ENCODE measurements at regions not wholly inside any gene's neighbourhood (a gene's known extent, or its start where the extent isn't known, plus 50 kb on each side); places are given as distances from the start of the nearest gene placed in this dataset.

GRCh38 chr21:28734522-28735175 lies 258.0 kb downstream of the LTN1 start:
- in situ Hi-C loops (cut with HindIII; ENCODE audit: low sequenced_read_pairs) = no loop called here
- no peak for DNase-seq (ENCODE audit: low spot score)

GRCh38 chr21:28731700-28732321 lies 260.9 kb downstream of the LTN1 start:
- in situ Hi-C loops (cut with HindIII; ENCODE audit: low sequenced_read_pairs) = no loop called here
- peak; percentile 79 for DNase-seq (ENCODE audit: low spot score)

- in situ Hi-C loops (cut with HindIII; ENCODE audit: low sequenced_read_pairs) = no loop called here
- DNase-seq (ENCODE audit: low spot score) = no peak
Measured at GRCh38 chr21:28729887-28730286, 262.8 kb downstream of the LTN1 start.

GRCh38 chr21:28727809-28728208 lies 264.9 kb downstream of the LTN1 start:
- DNase-seq (ENCODE audit: low spot score) = no peak
- in situ Hi-C loops (cut with HindIII; ENCODE audit: low sequenced_read_pairs) = no loop called here

GRCh38 chr21:28725396-28725795 lies 267.3 kb downstream of the LTN1 start:
- DNase-seq (ENCODE audit: low spot score) = no peak
- in situ Hi-C loops (cut with HindIII; ENCODE audit: low sequenced_read_pairs) = no loop called here

- no peak for DNase-seq (ENCODE audit: low spot score)
- in situ Hi-C loops (cut with HindIII; ENCODE audit: low sequenced_read_pairs) = no loop called here
Measured at GRCh38 chr21:28723646-28724045, 269.0 kb downstream of the LTN1 start.

- in situ Hi-C loops (cut with HindIII; ENCODE audit: low sequenced_read_pairs) = no loop called here
- no peak for DNase-seq (ENCODE audit: low spot score)
Measured at GRCh38 chr21:28719723-28720122, 273.0 kb downstream of the LTN1 start.

GRCh38 chr21:28714777-28715464 lies 277.8 kb downstream of the LTN1 start:
- in situ Hi-C loops (cut with HindIII; ENCODE audit: low sequenced_read_pairs) = no loop called here
- no peak for DNase-seq (ENCODE audit: low spot score)

GRCh38 chr21:28712411-28712810 lies 280.3 kb downstream of the LTN1 start:
- DNase-seq (ENCODE audit: low spot score) = no peak
- in situ Hi-C loops (cut with HindIII; ENCODE audit: low sequenced_read_pairs) = no loop called here

GRCh38 chr21:28705616-28706015 lies 287.1 kb downstream of the LTN1 start:
- in situ Hi-C loops (cut with HindIII; ENCODE audit: low sequenced_read_pairs) = no loop called here
- DNase-seq (ENCODE audit: low spot score) = no peak

GRCh38 chr21:28704746-28705145 lies 287.9 kb downstream of the LTN1 start:
- peak; percentile 65 for DNase-seq (ENCODE audit: low spot score)
- in situ Hi-C loops (cut with HindIII; ENCODE audit: low sequenced_read_pairs) = no loop called here

- in situ Hi-C loops (cut with HindIII; ENCODE audit: low sequenced_read_pairs) = no loop called here
- DNase-seq (ENCODE audit: low spot score) = no peak
Measured at GRCh38 chr21:28703861-28704260, 288.8 kb downstream of the LTN1 start.

- DNase-seq (ENCODE audit: low spot score) = no peak
- in situ Hi-C loops (cut with HindIII; ENCODE audit: low sequenced_read_pairs) = no loop called here
Measured at GRCh38 chr21:28699596-28700259, 292.9 kb downstream of the LTN1 start.

GRCh38 chr21:28699186-28699585 lies 293.5 kb downstream of the LTN1 start:
- in situ Hi-C loops (cut with HindIII; ENCODE audit: low sequenced_read_pairs) = no loop called here
- no peak for DNase-seq (ENCODE audit: low spot score)

- no peak for DNase-seq (ENCODE audit: low spot score)
- in situ Hi-C loops (cut with HindIII; ENCODE audit: low sequenced_read_pairs) = no loop called here
Measured at GRCh38 chr21:28696844-28697410, 295.8 kb downstream of the LTN1 start.

GRCh38 chr21:28693476-28693875 lies 299.2 kb downstream of the LTN1 start:
- in situ Hi-C loops (cut with HindIII; ENCODE audit: low sequenced_read_pairs) = no loop called here
- no peak for DNase-seq (ENCODE audit: low spot score)

GRCh38 chr21:28690196-28690595 lies 302.5 kb downstream of the LTN1 start:
- no peak for DNase-seq (ENCODE audit: low spot score)
- in situ Hi-C loops (cut with HindIII; ENCODE audit: low sequenced_read_pairs) = no loop called here

GRCh38 chr21:28688381-28688780 lies 304.3 kb downstream of the LTN1 start:
- in situ Hi-C loops (cut with HindIII; ENCODE audit: low sequenced_read_pairs) = no loop called here

GRCh38 chr21:28687586-28687985 lies 305.1 kb downstream of the LTN1 start:
- in situ Hi-C loops (cut with HindIII; ENCODE audit: low sequenced_read_pairs) = no loop called here
- no peak for DNase-seq (ENCODE audit: low spot score)

More at GRCh38 chr21:28688381-28688780, 304.3 kb downstream of the LTN1 start:
- no peak for DNase-seq (ENCODE audit: low spot score)

All from G401 (cell line).